Loucy (cell line): ENCODE measurements at regions not wholly inside any gene's neighbourhood (a gene's known extent, or its start where the extent isn't known, plus 50 kb on each side); places are given as distances from the start of the nearest gene placed in this dataset.

Experiments used
- EZH2phosphoT487 ChIP-seq: fragments of 200-600 bp; IDR thresholded peaks from 2 replicates; pipeline ENCODE4 v1.6.1; 2018; ENCODE audit warnings: antibody characterized with exemption, mild to moderate bottlenecking, moderate library complexity, borderline replicate concordance
- TF ChIP-seq, protein P1 (sequence below): fragments of 200-600 bp; sonication (generic); conservative IDR thresholded peaks from 2 replicates; pipeline ENCODE4 v1.5.1; 2014; ENCODE audit warnings: mild to moderate bottlenecking, antibody characterized with exemption, low read length

DNA sequence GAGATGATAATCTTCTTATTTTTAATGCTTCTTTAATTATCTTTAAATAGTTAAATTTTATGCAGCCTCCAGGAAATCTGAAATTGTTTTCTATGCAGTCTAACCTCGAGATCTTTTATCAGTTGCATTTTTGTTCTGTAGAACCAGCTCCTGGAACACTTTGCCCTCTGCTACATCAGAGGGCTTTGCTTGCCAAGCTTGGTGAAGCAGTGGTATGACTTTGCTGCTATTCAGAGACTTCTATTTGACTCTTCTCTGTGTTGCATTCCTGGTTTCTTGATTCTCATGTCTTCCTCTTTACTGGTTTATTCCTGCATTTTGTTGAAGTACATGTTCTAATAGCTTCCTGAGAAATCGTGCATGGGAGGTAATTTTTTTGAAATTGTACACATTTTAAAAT, 163.7 kb upstream of the TMEM229A start:
- TF ChIP-seq, protein P1, sequence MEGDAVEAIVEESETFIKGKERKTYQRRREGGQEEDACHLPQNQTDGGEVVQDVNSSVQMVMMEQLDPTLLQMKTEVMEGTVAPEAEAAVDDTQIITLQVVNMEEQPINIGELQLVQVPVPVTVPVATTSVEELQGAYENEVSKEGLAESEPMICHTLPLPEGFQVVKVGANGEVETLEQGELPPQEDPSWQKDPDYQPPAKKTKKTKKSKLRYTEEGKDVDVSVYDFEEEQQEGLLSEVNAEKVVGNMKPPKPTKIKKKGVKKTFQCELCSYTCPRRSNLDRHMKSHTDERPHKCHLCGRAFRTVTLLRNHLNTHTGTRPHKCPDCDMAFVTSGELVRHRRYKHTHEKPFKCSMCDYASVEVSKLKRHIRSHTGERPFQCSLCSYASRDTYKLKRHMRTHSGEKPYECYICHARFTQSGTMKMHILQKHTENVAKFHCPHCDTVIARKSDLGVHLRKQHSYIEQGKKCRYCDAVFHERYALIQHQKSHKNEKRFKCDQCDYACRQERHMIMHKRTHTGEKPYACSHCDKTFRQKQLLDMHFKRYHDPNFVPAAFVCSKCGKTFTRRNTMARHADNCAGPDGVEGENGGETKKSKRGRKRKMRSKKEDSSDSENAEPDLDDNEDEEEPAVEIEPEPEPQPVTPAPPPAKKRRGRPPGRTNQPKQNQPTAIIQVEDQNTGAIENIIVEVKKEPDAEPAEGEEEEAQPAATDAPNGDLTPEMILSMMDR: no peak
- TF ChIP-seq EZH2phosphoT487: no peak
